ENCODE measurements at regions not wholly inside any gene's neighbourhood (a gene's known extent, or its start where the extent isn't known, plus 50 kb on each side); places are given as distances from the start of the nearest gene placed in this dataset.

DNA sequence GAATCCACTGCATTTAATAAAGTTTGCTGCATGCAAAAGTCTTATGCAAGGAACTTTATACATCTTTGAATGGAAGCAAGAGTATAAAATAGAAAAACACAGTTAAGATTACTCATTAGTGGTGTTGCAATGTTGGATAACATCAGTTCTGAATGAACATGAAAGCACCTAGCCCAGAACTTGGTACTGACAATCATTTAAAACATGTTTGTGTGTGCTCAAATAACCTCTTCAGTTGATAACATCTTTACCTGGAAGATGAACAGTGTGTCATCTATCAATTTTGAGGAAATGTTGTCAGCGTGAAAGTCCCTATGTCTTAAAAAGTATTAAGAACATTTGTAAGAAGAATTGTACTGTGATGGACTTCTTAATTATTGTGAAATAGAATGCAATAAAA lies 370.4 kb upstream of the GRAMD2B start:
- ATAC-seq = no peak
- Histone ChIP-seq H3K27ac (ENCODE audit: low read length) (no peak overlapping the region), H3K36me3 (ENCODE audit: control insufficient read depth, insufficient read depth, low read length) (no peaks in the 10 kb centered on the region), H3K27me3 (ENCODE audit: control insufficient read depth, insufficient read depth, low read length) (no peaks in the 10 kb centered on the region), H3K4me3 (ENCODE audit: low read depth in 2 of 2, low read length in 2 of 2) (no peak overlapping the region), H3K4me1 (ENCODE audit: control insufficient read depth, insufficient read depth, low read length) (no peaks in the 10 kb centered on the region; the same call in 1 of the 2 replicates), H3K9me3 (ENCODE audit: control insufficient read depth, insufficient read depth, low read depth, low read length) (no peaks in the 10 kb centered on the region)
- TF ChIP-seq, protein P1, sequence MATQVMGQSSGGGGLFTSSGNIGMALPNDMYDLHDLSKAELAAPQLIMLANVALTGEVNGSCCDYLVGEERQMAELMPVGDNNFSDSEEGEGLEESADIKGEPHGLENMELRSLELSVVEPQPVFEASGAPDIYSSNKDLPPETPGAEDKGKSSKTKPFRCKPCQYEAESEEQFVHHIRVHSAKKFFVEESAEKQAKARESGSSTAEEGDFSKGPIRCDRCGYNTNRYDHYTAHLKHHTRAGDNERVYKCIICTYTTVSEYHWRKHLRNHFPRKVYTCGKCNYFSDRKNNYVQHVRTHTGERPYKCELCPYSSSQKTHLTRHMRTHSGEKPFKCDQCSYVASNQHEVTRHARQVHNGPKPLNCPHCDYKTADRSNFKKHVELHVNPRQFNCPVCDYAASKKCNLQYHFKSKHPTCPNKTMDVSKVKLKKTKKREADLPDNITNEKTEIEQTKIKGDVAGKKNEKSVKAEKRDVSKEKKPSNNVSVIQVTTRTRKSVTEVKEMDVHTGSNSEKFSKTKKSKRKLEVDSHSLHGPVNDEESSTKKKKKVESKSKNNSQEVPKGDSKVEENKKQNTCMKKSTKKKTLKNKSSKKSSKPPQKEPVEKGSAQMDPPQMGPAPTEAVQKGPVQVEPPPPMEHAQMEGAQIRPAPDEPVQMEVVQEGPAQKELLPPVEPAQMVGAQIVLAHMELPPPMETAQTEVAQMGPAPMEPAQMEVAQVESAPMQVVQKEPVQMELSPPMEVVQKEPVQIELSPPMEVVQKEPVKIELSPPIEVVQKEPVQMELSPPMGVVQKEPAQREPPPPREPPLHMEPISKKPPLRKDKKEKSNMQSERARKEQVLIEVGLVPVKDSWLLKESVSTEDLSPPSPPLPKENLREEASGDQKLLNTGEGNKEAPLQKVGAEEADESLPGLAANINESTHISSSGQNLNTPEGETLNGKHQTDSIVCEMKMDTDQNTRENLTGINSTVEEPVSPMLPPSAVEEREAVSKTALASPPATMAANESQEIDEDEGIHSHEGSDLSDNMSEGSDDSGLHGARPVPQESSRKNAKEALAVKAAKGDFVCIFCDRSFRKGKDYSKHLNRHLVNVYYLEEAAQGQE (IDR thresholded peaks at IDR 0.05; ENCODE audit: insufficient read depth in 1 of 2, low read depth in 2 of 2, low read length in 1 of 2) = no peak
- TF ChIP-seq TCF7L2 (IDR thresholded peaks at IDR 0.05; ENCODE audit: low read depth, low read length) = no peak
- DNase-seq (ENCODE audit: low read depth, low spot score) = no peak
- CTCF ChIA-PET = no interaction called here
- in situ Hi-C loops (cut with HindIII; ENCODE audit: low pct_unique_long_range_greater_than_20kb, low sequenced_read_pairs) = no loop called here
- no TSS peak for BruUV-seq (replicated peaks)
- POLR2A ChIA-PET = no interaction called here
- intact Hi-C loops (cut with micrococcal nuclease; ENCODE audit: unreplicated experiment) = no loop called here

DNA sequence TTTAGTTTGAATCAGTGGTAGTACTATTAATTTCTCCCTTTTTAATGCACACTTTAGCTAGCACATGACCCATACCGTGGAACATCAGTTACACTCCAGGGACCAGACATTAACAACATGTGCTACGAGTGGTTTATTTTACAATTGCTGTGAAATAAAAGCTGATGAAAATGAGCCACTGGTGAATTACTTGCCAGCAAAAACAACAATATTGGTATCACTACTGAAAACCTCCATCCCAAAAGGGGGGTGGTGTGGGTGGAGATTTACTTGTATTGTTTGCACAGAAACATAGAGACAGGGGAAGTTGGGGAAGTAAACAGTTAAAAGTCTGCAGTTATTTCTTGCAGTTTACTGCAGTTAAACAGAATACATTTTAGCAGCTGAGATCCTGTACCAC lies 369.6 kb upstream of the GRAMD2B start:
- H3K4me3 ChIP-seq (ENCODE audit: low read depth in 2 of 2, low read length in 2 of 2) = no peak overlapping the region
- DNase-seq (ENCODE audit: low read depth, low spot score) (no peak), ATAC-seq (no peak)
- H3K27me3 ChIP-seq (ENCODE audit: control insufficient read depth, insufficient read depth, low read length) = no peaks in the 10 kb centered on the region
- no peak for TF ChIP-seq TCF7L2 (IDR thresholded peaks at IDR 0.05; ENCODE audit: low read depth, low read length)
- no peak for TF ChIP-seq POLR2AphosphoS5 (IDR thresholded peaks at IDR 0.05; ENCODE audit: low read depth, low read length)
- TF ChIP-seq, protein P2, sequence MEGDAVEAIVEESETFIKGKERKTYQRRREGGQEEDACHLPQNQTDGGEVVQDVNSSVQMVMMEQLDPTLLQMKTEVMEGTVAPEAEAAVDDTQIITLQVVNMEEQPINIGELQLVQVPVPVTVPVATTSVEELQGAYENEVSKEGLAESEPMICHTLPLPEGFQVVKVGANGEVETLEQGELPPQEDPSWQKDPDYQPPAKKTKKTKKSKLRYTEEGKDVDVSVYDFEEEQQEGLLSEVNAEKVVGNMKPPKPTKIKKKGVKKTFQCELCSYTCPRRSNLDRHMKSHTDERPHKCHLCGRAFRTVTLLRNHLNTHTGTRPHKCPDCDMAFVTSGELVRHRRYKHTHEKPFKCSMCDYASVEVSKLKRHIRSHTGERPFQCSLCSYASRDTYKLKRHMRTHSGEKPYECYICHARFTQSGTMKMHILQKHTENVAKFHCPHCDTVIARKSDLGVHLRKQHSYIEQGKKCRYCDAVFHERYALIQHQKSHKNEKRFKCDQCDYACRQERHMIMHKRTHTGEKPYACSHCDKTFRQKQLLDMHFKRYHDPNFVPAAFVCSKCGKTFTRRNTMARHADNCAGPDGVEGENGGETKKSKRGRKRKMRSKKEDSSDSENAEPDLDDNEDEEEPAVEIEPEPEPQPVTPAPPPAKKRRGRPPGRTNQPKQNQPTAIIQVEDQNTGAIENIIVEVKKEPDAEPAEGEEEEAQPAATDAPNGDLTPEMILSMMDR (IDR thresholded peaks at IDR 0.05) = no peak
- no peak for TF ChIP-seq SIN3A (IDR thresholded peaks at IDR 0.05; ENCODE audit: borderline replicate concordance, insufficient read depth, low read depth, low read length)
- TF ChIP-seq, protein P1 (IDR thresholded peaks at IDR 0.05; ENCODE audit: insufficient read depth in 1 of 2, low read depth in 2 of 2, low read length in 1 of 2) = no peak
- H3K4me1 ChIP-seq (ENCODE audit: control insufficient read depth, insufficient read depth, low read length) = no peaks in the 10 kb centered on the region; the same call in 1 of the 2 replicates
- POLR2A ChIA-PET = no interaction called here
- CTCF ChIA-PET = no interaction called here
- in situ Hi-C loops (cut with HindIII; ENCODE audit: low pct_unique_long_range_greater_than_20kb, low sequenced_read_pairs) (no loop called here), intact Hi-C loops (cut with micrococcal nuclease; ENCODE audit: unreplicated experiment) (no loop called here)
- no TSS peak for BruUV-seq (replicated peaks)
- H3K9me3 ChIP-seq (ENCODE audit: control insufficient read depth, insufficient read depth, low read depth, low read length) = no peaks in the 10 kb centered on the region
- no peak overlapping the region; the same call in 1 of the 2 replicates for H3K27ac ChIP-seq (ENCODE audit: low read length)
- no peaks in the 10 kb centered on the region for H3K36me3 ChIP-seq (ENCODE audit: control insufficient read depth, insufficient read depth, low read length)
